ENCODE measurements at regions not wholly inside any gene's neighbourhood (a gene's known extent, or its start where the extent isn't known, plus 50 kb on each side); places are given as distances from the start of the nearest gene placed in this dataset.

DNA sequence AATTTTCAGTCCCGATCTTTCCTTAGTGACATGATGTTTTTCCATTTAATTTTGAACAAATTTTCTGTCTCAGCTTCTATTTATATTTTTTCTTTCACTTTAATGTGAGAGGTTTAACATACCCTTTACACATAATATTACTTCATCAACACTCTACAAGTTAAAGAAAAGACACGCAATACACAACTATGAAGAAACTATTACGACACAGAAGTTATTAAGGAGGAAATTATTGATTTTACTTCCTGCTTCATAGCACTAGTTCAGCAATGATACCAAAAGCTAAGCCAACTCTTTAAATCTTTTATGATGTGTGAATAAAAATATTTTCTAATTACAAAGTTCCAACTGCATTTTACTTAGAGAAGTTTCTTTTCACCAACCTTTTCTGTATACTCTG, 432.3 kb upstream of the DAB2 start:
- TF ChIP-seq, protein P1, sequence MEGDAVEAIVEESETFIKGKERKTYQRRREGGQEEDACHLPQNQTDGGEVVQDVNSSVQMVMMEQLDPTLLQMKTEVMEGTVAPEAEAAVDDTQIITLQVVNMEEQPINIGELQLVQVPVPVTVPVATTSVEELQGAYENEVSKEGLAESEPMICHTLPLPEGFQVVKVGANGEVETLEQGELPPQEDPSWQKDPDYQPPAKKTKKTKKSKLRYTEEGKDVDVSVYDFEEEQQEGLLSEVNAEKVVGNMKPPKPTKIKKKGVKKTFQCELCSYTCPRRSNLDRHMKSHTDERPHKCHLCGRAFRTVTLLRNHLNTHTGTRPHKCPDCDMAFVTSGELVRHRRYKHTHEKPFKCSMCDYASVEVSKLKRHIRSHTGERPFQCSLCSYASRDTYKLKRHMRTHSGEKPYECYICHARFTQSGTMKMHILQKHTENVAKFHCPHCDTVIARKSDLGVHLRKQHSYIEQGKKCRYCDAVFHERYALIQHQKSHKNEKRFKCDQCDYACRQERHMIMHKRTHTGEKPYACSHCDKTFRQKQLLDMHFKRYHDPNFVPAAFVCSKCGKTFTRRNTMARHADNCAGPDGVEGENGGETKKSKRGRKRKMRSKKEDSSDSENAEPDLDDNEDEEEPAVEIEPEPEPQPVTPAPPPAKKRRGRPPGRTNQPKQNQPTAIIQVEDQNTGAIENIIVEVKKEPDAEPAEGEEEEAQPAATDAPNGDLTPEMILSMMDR (IDR thresholded peaks at IDR 0.05; ENCODE audit: low read length) = no peak
- no peak for TF ChIP-seq EZH2 (IDR thresholded peaks at IDR 0.05; ENCODE audit: borderline replicate concordance, low read length)
